HepG2 (cell line): ENCODE measurements at regions not wholly inside any gene's neighbourhood (a gene's known extent, or its start where the extent isn't known, plus 50 kb on each side); places are given as distances from the start of the nearest gene placed in this dataset.

Experiments used
- ATAC-seq: fragments of 200-7000 bp; cut with Tn5 transposase; 3 replicates; pipeline ENCODE4 v1.9.1; 2020; ENCODE audit warnings: mild to moderate bottlenecking, moderate library complexity
- BruUV-seq: library from RNA; stranded (reverse); fragments of 400-500 nt; replicated peaks from 2 replicates; lab custom pipeline; 2021; lab: Mats Ljungman, UMichigan
- CTCF ChIA-PET: fragments of 300-600 bp; formaldehyde crosslinking; extraction: SDS; loops from one replicate; lab custom pipeline; 2021; ENCODE audit warnings: low total read pairs, inconsistent platforms, low intra/inter-chr PET ratio; lab: Yijun Ruan, JAX
- POLR2A ChIA-PET: fragments of 350-600 bp; sonication (Branson Sonifier 250); formaldehyde crosslinking; loops from one replicate; lab custom pipeline; 2020; ENCODE audit warnings: antibody characterized with exemption, inconsistent platforms; lab: Yijun Ruan, JAX
- DNase-seq: peaks from one replicate; pipeline ENCODE4 v3.0.0-alpha.2; 2015; ENCODE audit warnings: low spot score
- FAIRE-seq: peaks from 3 replicates; lab custom pipeline; 2011; peaks lifted over from hg19 to GRCh38; lab: Jason Lieb, UNC
- H2AFZ ChIP-seq: one replicate; pipeline ENCODE4 v1.6.1; 2011; ENCODE audit warnings: low read length, inconsistent platforms
- H3K27ac ChIP-seq: fragments of 300-600 bp; 3 replicates; pipeline ENCODE4 v1.8.0; 2011; ENCODE audit warnings: mixed run types, mild to moderate bottlenecking, mixed read lengths, low read length, inconsistent platforms; ENCODE audit not compliant: insufficient read depth; ENCODE audit errors: extremely low read length
- H3K27me3 ChIP-seq, 2 experiments: fragments of 200-600 bp in 1 of 2; 2 replicates in 1 of 2; 3 replicates in 1 of 2; pipeline versions ENCODE4 v1.6.0 to v1.8.0; 2011; ENCODE audit warnings: low read length in 2 of 2, mild to moderate bottlenecking in 2 of 2, moderate library complexity in 2 of 2, inconsistent platforms in 1 of 2; ENCODE audit not compliant: insufficient read depth in 2 of 2, control insufficient read depth in 1 of 2
- H3K36me3 ChIP-seq, 2 experiments: fragments of 200-600 bp in 1 of 2; replicated peaks in 1 of 2; 2 replicates in 1 of 2; 3 replicates in 1 of 2; pipeline versions ENCODE4 v1.5.1 to v1.8.0; 2011; ENCODE audit warnings: low read length in 2 of 2, inconsistent platforms in 1 of 2; ENCODE audit not compliant: insufficient read depth in 2 of 2, control insufficient read depth in 1 of 2
- H3K4me1 ChIP-seq: 2 replicates; pipeline ENCODE4 v1.5.1; 2012; ENCODE audit warnings: low read length, inconsistent platforms; ENCODE audit not compliant: insufficient read depth
- H3K4me2 ChIP-seq: 2 replicates; pipeline ENCODE4 v1.6.0; 2011; ENCODE audit warnings: low read depth, low read length, inconsistent platforms
- H3K4me3 ChIP-seq, 3 experiments: fragments of 200-600 bp in 1 of 3; sonication (generic), shearing (Covaris generic) in 1 of 3; replicated peaks in 1 of 3; 2 replicates each; pipeline ENCODE4 v1.5.1; 2011 to 2016; ENCODE audit warnings: low read length in 3 of 3, inconsistent platforms in 2 of 3, low read depth in 2 of 3, mild to moderate bottlenecking in 2 of 3, control low read depth in 1 of 3, mixed read lengths in 1 of 3; ENCODE audit not compliant: insufficient read depth in 1 of 3
- H3K79me2 ChIP-seq: one replicate; pipeline ENCODE4 v1.6.1; 2011; ENCODE audit warnings: low read length, inconsistent platforms; ENCODE audit not compliant: insufficient read depth
- H3K9ac ChIP-seq: 2 replicates; pipeline ENCODE4 v1.6.0; 2011; ENCODE audit warnings: mild to moderate bottlenecking, low read depth, low read length, inconsistent platforms; ENCODE audit not compliant: insufficient read depth
- H3K9me3 ChIP-seq: 2 replicates; pipeline ENCODE4 v1.5.1; 2012; ENCODE audit warnings: mild to moderate bottlenecking, low read length
- H4K20me1 ChIP-seq: 2 replicates; pipeline ENCODE4 v1.6.0; 2011; ENCODE audit warnings: inconsistent platforms, mild to moderate bottlenecking, low read length, moderate library complexity; ENCODE audit not compliant: insufficient read depth
- BCLAF1 ChIP-seq: fragments of 450-650 bp; IDR thresholded peaks from 2 replicates; pipeline ENCODE4 v1.6.1; 2017; ENCODE audit warnings: mild to moderate bottlenecking
- CBX1 ChIP-seq: IDR thresholded peaks from one replicate; pipeline ENCODE4 v1.6.1; 2016; ENCODE audit warnings: antibody characterized with exemption, low read depth
- E2F2 ChIP-seq: sonication (generic); formaldehyde crosslinking; IDR thresholded peaks from 2 replicates; pipeline ENCODE4 v1.4.0; 2020; ENCODE audit warnings: missing genetic modification reagents, borderline replicate concordance
- FOSL1 ChIP-seq: sonication (generic); formaldehyde crosslinking; IDR thresholded peaks from 2 replicates; pipeline ENCODE4 v1.9.0; 2021; ENCODE audit warnings: missing genetic modification reagents, borderline replicate concordance
- KDM6A ChIP-seq: IDR thresholded peaks from 2 replicates; pipeline ENCODE4 v1.6.1; 2016; ENCODE audit warnings: low read depth
- NFIB ChIP-seq: sonication (generic); formaldehyde crosslinking; IDR thresholded peaks from 2 replicates; pipeline ENCODE4 v1.9.0; 2021; ENCODE audit warnings: missing genetic modification reagents, mild to moderate bottlenecking, borderline replicate concordance
- NFRKB ChIP-seq: fragments of 450-650 bp; IDR thresholded peaks from 2 replicates; pipeline ENCODE4 v1.6.1; 2017
- NRL ChIP-seq: sonication (generic); formaldehyde crosslinking; IDR thresholded peaks from 2 replicates; pipeline ENCODE4 v1.5.0; 2020; ENCODE audit warnings: missing genetic modification reagents, mild to moderate bottlenecking, moderate library complexity, borderline replicate concordance
- SMARCC2 ChIP-seq: fragments of 450-650 bp; IDR thresholded peaks from 2 replicates; pipeline ENCODE4 v1.6.1; 2017; ENCODE audit warnings: antibody characterized with exemption, mild to moderate bottlenecking
- SNAPC2 ChIP-seq: sonication (generic); formaldehyde crosslinking; IDR thresholded peaks from 2 replicates; pipeline ENCODE4 v1.8.1; 2022; ENCODE audit warnings: mild to moderate bottlenecking, missing genetic modification reagents
- ZMYM2 ChIP-seq: sonication (generic); formaldehyde crosslinking; IDR thresholded peaks from 2 replicates; pipeline ENCODE4 v1.8.0; 2022; ENCODE audit warnings: mild to moderate bottlenecking, missing genetic modification reagents
- ZNF407 ChIP-seq: sonication (generic); formaldehyde crosslinking; IDR thresholded peaks from one replicate; pipeline ENCODE4 v1.5.1; 2020; ENCODE audit warnings: mild to moderate bottlenecking, missing genetic modification reagents; ENCODE audit errors: not compliant biosample characterization
- ZNF552 ChIP-seq: sonication (generic); formaldehyde crosslinking; IDR thresholded peaks from 2 replicates; pipeline ENCODE4 v1.9.0; 2022; ENCODE audit warnings: missing genetic modification reagents, mild to moderate bottlenecking, borderline replicate concordance
- ZZZ3 ChIP-seq: sonication (generic); formaldehyde crosslinking; IDR thresholded peaks from 2 replicates; pipeline ENCODE4 v1.4.0; 2020; ENCODE audit warnings: missing genetic modification reagents, mild to moderate bottlenecking, borderline replicate concordance
- WGBS: methylation state at CpG from one replicate; pipeline ENCODE4 v1.1.6; 2017; ENCODE audit warnings: low lambda C conversion rate; 5-methylcytosine and 5-hydroxymethylcytosine counted together
- in situ Hi-C: cut with HindIII; loops from 2 replicates; pipeline ENCODE4 v1.10.0; 2017; ENCODE audit warnings: low pct_unique_long_range_greater_than_20kb; ENCODE audit not compliant: extremely low pct_ligation_motif_present
- intact Hi-C: fragments of 100-400 bp; cut with micrococcal nuclease; formaldehyde crosslinking; loops from one replicate; pipeline ENCODE4 v1.10.0; 2022; ENCODE audit not compliant: unreplicated experiment

GRCh38 chr10:83089335-83089734, 1050.0 kb upstream of the GHITM start:
- H3K9ac ChIP-seq, result no peak overlapping the region
- ChIA-PET CTCF (no interaction called here), POLR2A (no interaction called here)
- H3K27ac ChIP-seq, result no peak overlapping the region
- peaks cover 62% of the 10 kb centered on the region for H3K9me3 ChIP-seq
- in situ Hi-C loops (no loop called here), intact Hi-C loops (no loop called here)
- H3K36me3 ChIP-seq, result no peaks in the 10 kb centered on the region
- DNase-seq (no peak), ATAC-seq (no peak), FAIRE-seq (no peak)
- H3K27me3 ChIP-seq, result no peaks in the 10 kb centered on the region
- no peaks in the 10 kb centered on the region for H3K79me2 ChIP-seq
- no peaks in the 10 kb centered on the region for H3K4me1 ChIP-seq
- H3K4me3 ChIP-seq, result no peak overlapping the region
- no peak overlapping the region for H3K4me2 ChIP-seq
- no peaks in the 10 kb centered on the region for H4K20me1 ChIP-seq
- BruUV-seq, result no TSS peak
- H2AFZ ChIP-seq, result no peak overlapping the region
- no CpG with 5 or more reads among the region's 3 CpGs for WGBS
- TF ChIP-seq ZMYM2, result no peak
- no peak for TF ChIP-seq BCLAF1
- no peak for TF ChIP-seq NFRKB
- no peak for TF ChIP-seq NRL (CRISPR knock-in tag)
- TF ChIP-seq SMARCC2, result no peak
- no peak for TF ChIP-seq ZNF552 (CRISPR knock-in tag)
- TF ChIP-seq E2F2 (CRISPR knock-in tag), result no peak
- TF ChIP-seq FOSL1 (CRISPR knock-in tag), result no peak
- TF ChIP-seq SNAPC2, result no peak
- TF ChIP-seq ZNF407, result no peak
- no peak for TF ChIP-seq NFIB
- no peak for TF ChIP-seq CBX1
- TF ChIP-seq KDM6A (CRISPR knock-in tag), result no peak
- TF ChIP-seq ZZZ3 (CRISPR knock-in tag), result no peak
